PC-9 (cell line): ENCODE measurements at regions not wholly inside any gene's neighbourhood (a gene's known extent, or its start where the extent isn't known, plus 50 kb on each side); places are given as distances from the start of the nearest gene placed in this dataset.

ENCODE experiments used
- EZH2 ChIP-seq: fragments of 200-600 bp; sonication (generic); IDR thresholded peaks from 2 replicates; pipeline ENCODE4 v1.8.0; 2017; ENCODE audit warnings: antibody characterized with exemption, low read depth
- TF ChIP-seq, protein P1 (sequence below): fragments of 200-600 bp; sonication (generic); conservative IDR thresholded peaks from 2 replicates; pipeline ENCODE4 v1.6.1; 2017; ENCODE audit warnings: mixed run types, antibody characterized with exemption, mild to moderate bottlenecking, moderate library complexity

DNA sequence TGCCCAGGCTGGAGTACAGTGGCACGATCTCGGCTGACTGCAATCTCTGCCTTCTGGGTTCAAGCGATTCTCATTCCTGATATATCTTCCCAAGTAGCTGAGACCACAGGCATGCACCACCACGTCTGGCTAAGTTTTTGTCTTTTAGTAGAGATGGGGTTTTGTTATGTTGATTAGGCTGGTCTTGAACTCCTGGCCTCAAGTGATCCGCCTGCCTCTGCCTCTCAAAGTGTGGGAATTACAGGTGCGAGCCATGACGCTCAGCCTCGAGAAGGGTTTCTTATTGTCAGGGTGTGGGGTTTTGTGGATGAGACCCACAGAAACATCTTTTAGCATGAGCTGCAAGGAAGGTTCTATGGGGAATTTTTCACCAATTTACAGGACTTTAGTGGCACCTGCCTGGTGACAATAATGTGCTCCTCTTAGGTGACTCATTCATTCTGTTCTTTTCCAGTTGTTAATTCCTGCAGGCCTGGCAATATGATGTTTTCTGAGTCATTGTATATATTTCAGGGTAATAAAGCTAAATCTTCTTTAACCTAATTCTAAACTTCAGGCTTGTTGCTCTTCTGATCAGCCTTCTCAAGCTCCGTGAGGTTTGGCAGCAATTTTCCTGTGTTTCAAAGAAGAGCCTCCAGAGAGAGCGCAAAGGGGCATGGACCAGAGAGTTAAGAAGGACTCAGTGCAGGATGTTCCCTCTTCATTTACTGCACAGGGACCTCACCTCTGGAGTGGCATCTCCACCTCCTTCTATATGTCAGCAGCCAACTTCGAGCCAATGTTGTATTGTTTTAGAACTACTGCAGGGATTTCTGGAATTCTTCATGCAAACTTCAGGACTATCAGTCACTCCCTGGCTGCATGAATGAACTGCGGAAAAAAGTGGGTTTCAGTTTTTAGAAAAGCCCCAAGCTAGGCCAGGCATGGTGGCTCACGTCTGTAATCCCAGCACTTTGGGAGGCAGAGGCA lies 77.8 kb upstream of the ZNF618 start:
- TF ChIP-seq, protein P1, sequence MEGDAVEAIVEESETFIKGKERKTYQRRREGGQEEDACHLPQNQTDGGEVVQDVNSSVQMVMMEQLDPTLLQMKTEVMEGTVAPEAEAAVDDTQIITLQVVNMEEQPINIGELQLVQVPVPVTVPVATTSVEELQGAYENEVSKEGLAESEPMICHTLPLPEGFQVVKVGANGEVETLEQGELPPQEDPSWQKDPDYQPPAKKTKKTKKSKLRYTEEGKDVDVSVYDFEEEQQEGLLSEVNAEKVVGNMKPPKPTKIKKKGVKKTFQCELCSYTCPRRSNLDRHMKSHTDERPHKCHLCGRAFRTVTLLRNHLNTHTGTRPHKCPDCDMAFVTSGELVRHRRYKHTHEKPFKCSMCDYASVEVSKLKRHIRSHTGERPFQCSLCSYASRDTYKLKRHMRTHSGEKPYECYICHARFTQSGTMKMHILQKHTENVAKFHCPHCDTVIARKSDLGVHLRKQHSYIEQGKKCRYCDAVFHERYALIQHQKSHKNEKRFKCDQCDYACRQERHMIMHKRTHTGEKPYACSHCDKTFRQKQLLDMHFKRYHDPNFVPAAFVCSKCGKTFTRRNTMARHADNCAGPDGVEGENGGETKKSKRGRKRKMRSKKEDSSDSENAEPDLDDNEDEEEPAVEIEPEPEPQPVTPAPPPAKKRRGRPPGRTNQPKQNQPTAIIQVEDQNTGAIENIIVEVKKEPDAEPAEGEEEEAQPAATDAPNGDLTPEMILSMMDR, result no peak
- no peak for TF ChIP-seq EZH2
